ENCODE measurements at regions not wholly inside any gene's neighbourhood (a gene's known extent, or its start where the extent isn't known, plus 50 kb on each side); places are given as distances from the start of the nearest gene placed in this dataset.

- H3K79me2 ChIP-seq (ENCODE audit: control insufficient read depth, insufficient read depth, low read length), result no peaks in the 10 kb centered on the region
- no peaks in the 10 kb centered on the region for H3K36me3 ChIP-seq (ENCODE audit: control insufficient read depth in 2 of 2, insufficient read depth in 2 of 2, low read length in 1 of 2)
- no TSS peak for BruUV-seq (replicated peaks)
- no peak overlapping the region for H3K4me2 ChIP-seq (ENCODE audit: control insufficient read depth, insufficient read depth)
- no peaks in the 10 kb centered on the region for H3K4me1 ChIP-seq (ENCODE audit: control insufficient read depth, insufficient read depth, low read length)
- intact Hi-C loops (cut with micrococcal nuclease; ENCODE audit: unreplicated experiment) (no loop called here), in situ Hi-C loops (cut with MboI) (no loop called here)
- ChIA-PET RAD21 (ENCODE audit: unreplicated experiment) (no interaction called here), SMC1A (ENCODE audit: uncharacterized antibody, unreplicated experiment) (no interaction called here), CTCF (no interaction called here), POLR2A (no interaction called here)
- H3K27me3 ChIP-seq (replicated peaks in 1 of 2; ENCODE audit: control insufficient read depth in 2 of 2, insufficient read depth in 2 of 2, low read length in 1 of 2), result no peaks in the 10 kb centered on the region
- no peak overlapping the region for H2AFZ ChIP-seq (ENCODE audit: control insufficient read depth, low read depth, low read length)
- ATAC-seq, result no peak
- H4K20me1 ChIP-seq (ENCODE audit: control insufficient read depth, insufficient read depth), result no peaks in the 10 kb centered on the region
- FAIRE-seq, result no peak
- no peak overlapping the region for H3K4me3 ChIP-seq
- no peak overlapping the region for H3K9ac ChIP-seq (ENCODE audit: control insufficient read depth, insufficient read depth, low read length)
- TF ChIP-seq PBX3 (IDR thresholded peaks at IDR 0.05; ENCODE audit: insufficient replicate concordance, low read depth, low read length) (no peak), MYC (IDR thresholded peaks at IDR 0.05; ENCODE audit: insufficient read depth, insufficient read length, insufficient replicate concordance, low read length, severe bottlenecking) (no peak)
- WGBS (ENCODE audit: insufficient coverage, insufficient replicate concordance, low lambda C conversion rate, missing lambda C conversion rate), result 33% methylated on average over 1 of the region's 1 CpG
- no peaks in the 10 kb centered on the region for H3K9me3 ChIP-seq (replicated peaks; ENCODE audit: control insufficient read depth, insufficient read depth, low read length)
- no peak overlapping the region for H3K27ac ChIP-seq (ENCODE audit: control insufficient read depth, insufficient read depth)
- DNase-seq (ENCODE audit: low read depth, low spot score), result no peak
Measured at GRCh38 chr18:40501026-40501425, 1454.0 kb upstream of the PIK3C3 start.

- in situ Hi-C loops (cut with MboI) (no loop called here), intact Hi-C loops (cut with micrococcal nuclease; ENCODE audit: unreplicated experiment) (no loop called here)
- SMC1A ChIA-PET (ENCODE audit: uncharacterized antibody, unreplicated experiment), result interaction anchor here (1.0 kb wide), 1 partner anchor 8 kb away, joined by 3 read pairs; no protein-coding TSS in a partner anchor
- no peak overlapping the region for H2AFZ ChIP-seq (ENCODE audit: control insufficient read depth, low read depth, low read length)
- 29% methylated on average over 2 of the region's 2 CpGs for WGBS (ENCODE audit: insufficient coverage, insufficient replicate concordance, low lambda C conversion rate, missing lambda C conversion rate)
- no peak overlapping the region for H3K4me3 ChIP-seq
- no peak for DNase-seq (ENCODE audit: low read depth, low spot score)
- ATAC-seq, result no peak
- no TSS peak for BruUV-seq (replicated peaks)
- H3K4me2 ChIP-seq (ENCODE audit: control insufficient read depth, insufficient read depth), result no peak overlapping the region
- RAD21 ChIA-PET (ENCODE audit: unreplicated experiment), result no interaction called here
- TF ChIP-seq JUND (IDR thresholded peaks at IDR 0.05; ENCODE audit: low read depth, low read length), result no peak
- TF ChIP-seq CTCF (IDR thresholded peaks at IDR 0.05 in 2 of 3, conservative IDR thresholded peaks at IDR 0.05 in 1 of 3; ENCODE audit: control insufficient read depth in 2 of 3, extremely low read depth in 1 of 3, insufficient read depth in 1 of 3, low read depth in 3 of 3, low read length in 3 of 3), result no peak
- TF ChIP-seq YY1 (IDR thresholded peaks at IDR 0.05; ENCODE audit: low read depth, low read length), result no peak
- TF ChIP-seq TARDBP (IDR thresholded peaks at IDR 0.05; ENCODE audit: borderline replicate concordance), result no peak
- TF ChIP-seq CBX3 (IDR thresholded peaks at IDR 0.05; ENCODE audit: borderline replicate concordance, low read depth), result no peak
- no peak for TF ChIP-seq ATF7 (IDR thresholded peaks at IDR 0.05; ENCODE audit: low read depth)
- TF ChIP-seq NFIC (IDR thresholded peaks at IDR 0.05; ENCODE audit: low read depth, low read length), result no peak
- TF ChIP-seq NBN (IDR thresholded peaks at IDR 0.05), result no peak
- no peak for TF ChIP-seq SMC3 (IDR thresholded peaks at IDR 0.05; ENCODE audit: borderline replicate concordance, low read length)
- TF ChIP-seq FOS (IDR thresholded peaks at IDR 0.05; ENCODE audit: borderline replicate concordance, extremely low read depth, insufficient read length), result no peak
- no peak overlapping the region for H3K27ac ChIP-seq (ENCODE audit: control insufficient read depth, insufficient read depth)
- H3K4me1 ChIP-seq (ENCODE audit: control insufficient read depth, insufficient read depth, low read length), result no peaks in the 10 kb centered on the region
- no peaks in the 10 kb centered on the region for H3K36me3 ChIP-seq (ENCODE audit: control insufficient read depth in 2 of 2, insufficient read depth in 2 of 2, low read length in 1 of 2)
- CTCF ChIA-PET, result no interaction called here
- H3K9me3 ChIP-seq (replicated peaks; ENCODE audit: control insufficient read depth, insufficient read depth, low read length), result no peaks in the 10 kb centered on the region
- H3K9ac ChIP-seq (ENCODE audit: control insufficient read depth, insufficient read depth, low read length), result no peak overlapping the region
- no peaks in the 10 kb centered on the region for H3K79me2 ChIP-seq (ENCODE audit: control insufficient read depth, insufficient read depth, low read length)
- H3K27me3 ChIP-seq (replicated peaks in 1 of 2; ENCODE audit: control insufficient read depth in 2 of 2, insufficient read depth in 2 of 2, low read length in 1 of 2), result no peaks in the 10 kb centered on the region
- H4K20me1 ChIP-seq (ENCODE audit: control insufficient read depth, insufficient read depth), result no peaks in the 10 kb centered on the region
- FAIRE-seq, result no peak
- POLR2A ChIA-PET, result no interaction called here
Measured at GRCh38 chr18:40494603-40495002, 1460.4 kb upstream of the PIK3C3 start.

All from GM12878 (cell line).